HG02759 (cell line): ENCODE measurements at regions not wholly inside any gene's neighbourhood (a gene's known extent, or its start where the extent isn't known, plus 50 kb on each side); places are given as distances from the start of the nearest gene placed in this dataset.
"Not testable (repeated sequence)": the region's sequence is repeated elsewhere in the genome, so short reads cannot be mapped to it uniquely, and the experiment has no call there.

Experiments
- ATAC-seq: cut with Tn5 transposase; IDR thresholded peaks from one replicate; pipeline ENCODE4 v1.9.1; 2021; ENCODE audit warnings: mild to moderate bottlenecking, moderate library complexity; ENCODE audit not compliant: unreplicated experiment

GRCh38 chr3:13141183-13141582, 68.0 kb upstream of the IQSEC1 start:
- ATAC-seq: no peak

- ATAC-seq: no peak
Measured at GRCh38 chr3:13140596-13140995, 67.4 kb upstream of the IQSEC1 start.

- no peak for ATAC-seq
Measured at GRCh38 chr3:13139471-13140065, 66.3 kb upstream of the IQSEC1 start.

- no peak for ATAC-seq
Measured at GRCh38 chr3:13138833-13139145, 65.6 kb upstream of the IQSEC1 start.

- ATAC-seq: no peak
Measured at GRCh38 chr3:13137941-13138832, 65.0 kb upstream of the IQSEC1 start.

GRCh38 chr3:13136848-13137247, 63.6 kb upstream of the IQSEC1 start:
- ATAC-seq: not testable (repeated sequence)

GRCh38 chr3:13136426-13136825, 63.2 kb upstream of the IQSEC1 start:
- no peak for ATAC-seq

- ATAC-seq: no peak
Measured at GRCh38 chr3:13135811-13136321, 62.6 kb upstream of the IQSEC1 start.

- ATAC-seq: no peak
Measured at GRCh38 chr3:13135251-13135810, 62.1 kb upstream of the IQSEC1 start.

GRCh38 chr3:13134879-13135206, 61.6 kb upstream of the IQSEC1 start:
- ATAC-seq: no peak

GRCh38 chr3:13134166-13134878, 61.1 kb upstream of the IQSEC1 start:
- ATAC-seq: no peak

GRCh38 chr3:13133471-13133981, 60.3 kb upstream of the IQSEC1 start:
- ATAC-seq: no peak

GRCh38 chr3:13132731-13133410, 59.6 kb upstream of the IQSEC1 start:
- no peak for ATAC-seq

GRCh38 chr3:13132281-13132680, 59.1 kb upstream of the IQSEC1 start:
- ATAC-seq: no peak

- no peak for ATAC-seq
Measured at GRCh38 chr3:13130464-13131193, 57.4 kb upstream of the IQSEC1 start.

- ATAC-seq: no peak
Measured at GRCh38 chr3:13125092-13126015, 52.1 kb upstream of the IQSEC1 start.

- ATAC-seq: no peak
Measured at GRCh38 chr3:13124631-13125030, 51.4 kb upstream of the IQSEC1 start.

GRCh38 chr3:13123765-13124164, 50.5 kb upstream of the IQSEC1 start:
- no peak for ATAC-seq
